Body of pancreas (tissue), 4 donors: ENCODE measurements at regions not wholly inside any gene's neighbourhood (a gene's known extent, or its start where the extent isn't known, plus 50 kb on each side); places are given as distances from the start of the nearest gene placed in this dataset.

Experiments
- CTCF ChIP-seq, 7 experiments: fragments of 450-650 bp in 4 of 7; fragments of 200-600 bp in 3 of 7; sonication (generic) in 3 of 7; IDR thresholded peaks; one replicate each; pipeline ENCODE4 v1.5.1; 2016 to 2019; ENCODE audit warnings: antibody characterized with exemption in 7 of 7
- POLR2A ChIP-seq, 3 donors: fragments of 450-650 bp; IDR thresholded peaks; one replicate each; pipeline ENCODE4 v1.6.1; 2016; ENCODE audit warnings: antibody characterized with exemption in 3 of 3, mild to moderate bottlenecking in 2 of 3

- TF ChIP-seq CTCF (IDR thresholded peaks at IDR 0.05) (no peak), POLR2A (IDR thresholded peaks at IDR 0.05) (no peak)
Observed at GRCh38 chr20:11697055-11697454, 220.6 kb upstream of the BTBD3 start.
